ENCODE measurements at regions not wholly inside any gene's neighbourhood (a gene's known extent, or its start where the extent isn't known, plus 50 kb on each side); places are given as distances from the start of the nearest gene placed in this dataset.

DNA sequence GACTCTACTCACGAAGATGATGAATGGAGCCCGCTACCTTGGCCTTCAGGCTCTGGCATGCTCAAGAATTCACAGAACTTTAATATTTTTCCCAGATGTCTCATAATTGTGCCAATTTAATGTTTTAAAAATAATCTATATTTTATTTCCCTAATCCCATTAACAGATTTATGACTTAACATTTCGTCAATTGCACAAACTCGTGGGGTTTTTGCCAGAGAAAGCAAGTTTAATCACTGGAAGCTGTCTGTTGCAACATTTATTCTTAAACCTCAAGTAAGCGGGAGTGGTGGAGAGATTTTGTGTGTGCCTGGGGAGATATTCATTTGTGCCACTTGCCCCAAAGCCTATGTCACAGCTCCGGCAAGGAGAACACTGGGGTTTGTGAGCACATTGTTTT lies 117.9 kb downstream of the TEX36 start:
- TF ChIP-seq POLR2A (IDR thresholded peaks at IDR 0.05; ENCODE audit: low read length) (no peak), GATA1 (IDR thresholded peaks at IDR 0.05; ENCODE audit: low read depth, low read length) (no peak)

All from erythroblast (primary cell).